ENCODE measurements at regions not wholly inside any gene's neighbourhood (a gene's known extent, or its start where the extent isn't known, plus 50 kb on each side); places are given as distances from the start of the nearest gene placed in this dataset.

DNA sequence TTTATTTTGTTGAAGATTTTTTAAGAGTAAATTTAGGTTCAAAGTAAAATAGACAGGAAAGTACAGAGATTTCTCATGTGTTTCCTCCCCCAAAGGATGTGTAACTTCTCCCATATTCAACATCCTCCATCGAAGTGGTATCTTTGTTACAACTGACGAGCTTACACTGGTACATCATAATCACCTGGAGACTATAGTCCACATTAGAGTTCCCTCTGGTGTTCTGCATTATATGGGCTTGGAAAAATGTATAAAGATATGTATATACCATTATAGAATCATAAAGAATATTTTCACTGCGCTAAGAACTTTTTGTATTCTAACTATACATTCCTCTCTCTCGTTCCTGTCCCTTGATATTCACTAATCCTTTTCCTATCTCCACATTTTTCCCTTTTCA lies 203.7 kb downstream of the AMY1C start:
- TF ChIP-seq POLR2A (IDR thresholded peaks at IDR 0.05; ENCODE audit: insufficient read depth in 1 of 2, low read depth in 2 of 2, low read length in 2 of 2) (no peak), FOSL2 (CRISPR knock-in tag; IDR thresholded peaks at IDR 0.05) (no peak), ZFP36 (IDR thresholded peaks at IDR 0.05; ENCODE audit: borderline replicate concordance, low read depth, low read length, partially characterized antibody) (no peak), ZNF234 (CRISPR knock-in tag; conservative IDR thresholded peaks at IDR 0.05) (no peak), FOSL1 (CRISPR knock-in tag; IDR thresholded peaks at IDR 0.05; ENCODE audit: borderline replicate concordance) (no peak), ZNF562 (CRISPR knock-in tag; IDR thresholded peaks at IDR 0.05; ENCODE audit: borderline replicate concordance) (no peak), BHLHE40 (IDR thresholded peaks at IDR 0.05; ENCODE audit: low read length) (no peak), NFRKB (IDR thresholded peaks at IDR 0.05) (no peak), KAT2B (IDR thresholded peaks at IDR 0.05; ENCODE audit: borderline replicate concordance, low read depth, low read length) (no peak)
- TF ChIP-seq, protein P1, sequence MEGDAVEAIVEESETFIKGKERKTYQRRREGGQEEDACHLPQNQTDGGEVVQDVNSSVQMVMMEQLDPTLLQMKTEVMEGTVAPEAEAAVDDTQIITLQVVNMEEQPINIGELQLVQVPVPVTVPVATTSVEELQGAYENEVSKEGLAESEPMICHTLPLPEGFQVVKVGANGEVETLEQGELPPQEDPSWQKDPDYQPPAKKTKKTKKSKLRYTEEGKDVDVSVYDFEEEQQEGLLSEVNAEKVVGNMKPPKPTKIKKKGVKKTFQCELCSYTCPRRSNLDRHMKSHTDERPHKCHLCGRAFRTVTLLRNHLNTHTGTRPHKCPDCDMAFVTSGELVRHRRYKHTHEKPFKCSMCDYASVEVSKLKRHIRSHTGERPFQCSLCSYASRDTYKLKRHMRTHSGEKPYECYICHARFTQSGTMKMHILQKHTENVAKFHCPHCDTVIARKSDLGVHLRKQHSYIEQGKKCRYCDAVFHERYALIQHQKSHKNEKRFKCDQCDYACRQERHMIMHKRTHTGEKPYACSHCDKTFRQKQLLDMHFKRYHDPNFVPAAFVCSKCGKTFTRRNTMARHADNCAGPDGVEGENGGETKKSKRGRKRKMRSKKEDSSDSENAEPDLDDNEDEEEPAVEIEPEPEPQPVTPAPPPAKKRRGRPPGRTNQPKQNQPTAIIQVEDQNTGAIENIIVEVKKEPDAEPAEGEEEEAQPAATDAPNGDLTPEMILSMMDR (CRISPR knock-in tag; IDR thresholded peaks at IDR 0.05) = 0 out of 2 replicates have a peak, but pooled peaks have one; percentile 9
- TF ChIP-seq, protein P2, sequence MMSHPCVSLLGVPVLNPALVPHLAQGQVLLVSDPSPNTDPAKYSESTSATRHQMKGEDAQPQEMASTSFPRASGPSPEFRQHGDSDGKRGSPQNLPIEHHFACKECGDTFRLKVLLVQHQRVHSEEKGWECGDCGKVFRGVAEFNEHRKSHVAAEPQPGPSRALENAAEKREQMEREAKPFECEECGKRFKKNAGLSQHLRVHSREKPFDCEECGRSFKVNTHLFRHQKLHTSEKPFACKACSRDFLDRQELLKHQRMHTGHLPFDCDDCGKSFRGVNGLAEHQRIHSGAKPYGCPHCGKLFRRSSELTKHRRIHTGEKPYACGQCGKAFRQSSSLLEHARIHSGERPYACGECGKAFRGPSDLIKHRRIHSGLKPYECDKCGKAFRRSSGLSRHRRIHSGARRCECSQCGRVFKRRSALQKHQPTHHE (CRISPR knock-in tag; IDR thresholded peaks at IDR 0.05; ENCODE audit: borderline replicate concordance) = no peak
- TF ChIP-seq, protein P3, sequence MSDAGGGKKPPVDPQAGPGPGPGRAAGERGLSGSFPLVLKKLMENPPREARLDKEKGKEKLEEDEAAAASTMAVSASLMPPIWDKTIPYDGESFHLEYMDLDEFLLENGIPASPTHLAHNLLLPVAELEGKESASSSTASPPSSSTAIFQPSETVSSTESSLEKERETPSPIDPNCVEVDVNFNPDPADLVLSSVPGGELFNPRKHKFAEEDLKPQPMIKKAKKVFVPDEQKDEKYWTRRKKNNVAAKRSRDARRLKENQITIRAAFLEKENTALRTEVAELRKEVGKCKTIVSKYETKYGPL (CRISPR knock-in tag; IDR thresholded peaks at IDR 0.05) = no peak
- TF ChIP-seq, protein P4, sequence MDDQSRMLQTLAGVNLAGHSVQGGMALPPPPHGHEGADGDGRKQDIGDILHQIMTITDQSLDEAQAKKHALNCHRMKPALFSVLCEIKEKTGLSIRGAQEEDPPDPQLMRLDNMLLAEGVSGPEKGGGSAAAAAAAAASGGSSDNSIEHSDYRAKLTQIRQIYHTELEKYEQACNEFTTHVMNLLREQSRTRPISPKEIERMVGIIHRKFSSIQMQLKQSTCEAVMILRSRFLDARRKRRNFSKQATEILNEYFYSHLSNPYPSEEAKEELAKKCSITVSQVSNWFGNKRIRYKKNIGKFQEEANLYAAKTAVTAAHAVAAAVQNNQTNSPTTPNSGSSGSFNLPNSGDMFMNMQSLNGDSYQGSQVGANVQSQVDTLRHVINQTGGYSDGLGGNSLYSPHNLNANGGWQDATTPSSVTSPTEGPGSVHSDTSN (CRISPR knock-in tag; IDR thresholded peaks at IDR 0.05; ENCODE audit: borderline replicate concordance) = no peak
